K562 (cell line): ENCODE measurements at regions not wholly inside any gene's neighbourhood (a gene's known extent, or its start where the extent isn't known, plus 50 kb on each side); places are given as distances from the start of the nearest gene placed in this dataset.

Experiments
- ATAC-seq: fragments of 200-7000 bp; cut with Tn5 transposase; 3 replicates; pipeline ENCODE4 v1.9.1; 2020; ENCODE audit warnings: moderate library complexity
- BruUV-seq: library from RNA; stranded (reverse); fragments of 400-500 nt; replicated peaks from 2 replicates; lab custom pipeline; 2021; lab: Mats Ljungman, UMichigan
- CTCF ChIA-PET: fragments of 300-600 bp; formaldehyde crosslinking; extraction: SDS; loops from one replicate; lab custom pipeline; 2021; ENCODE audit warnings: low intra/inter-chr PET ratio; lab: Yijun Ruan, JAX
- POLR2A ChIA-PET: fragments of 300-600, 350-650 bp; sonication (Branson Sonifier 250); formaldehyde crosslinking; extraction: SDS; loops from one replicate; lab custom pipeline; 2021; ENCODE audit warnings: antibody characterized with exemption, inconsistent platforms; lab: Yijun Ruan, JAX
- DNase-seq, 4 experiments: peaks; one replicate each; pipeline versions ENCODE4 v3.0.0 to v3.0.0-alpha.2; 2011 to 2018; ENCODE audit warnings: low spot score in 3 of 4, mixed read lengths in 3 of 4; ENCODE audit errors: extremely low read depth in 1 of 4
- FAIRE-seq: peaks from 2 replicates; lab custom pipeline; 2011; peaks lifted over from hg19 to GRCh38; lab: Jason Lieb, UNC
- H2AFZ ChIP-seq: 2 replicates; pipeline ENCODE4 v1.6.0; 2011; ENCODE audit warnings: low read depth, low read length, control low read depth, inconsistent platforms
- H3K27ac ChIP-seq: fragments of 200-600 bp; 3 replicates; pipeline ENCODE4 v1.8.0; 2011; ENCODE audit warnings: low read depth, mild to moderate bottlenecking, control low read depth, inconsistent platforms, low read length, moderate library complexity, mixed read lengths; ENCODE audit errors: extremely low read depth
- H3K27me3 ChIP-seq, 2 experiments: fragments of 300-600 bp in 1 of 2; 2 replicates in 1 of 2; 3 replicates in 1 of 2; pipeline versions ENCODE4 v1.6.0 to v1.8.0; 2011; ENCODE audit warnings: inconsistent platforms in 2 of 2, low read length in 2 of 2, mild to moderate bottlenecking in 1 of 2, mixed read lengths in 1 of 2, moderate library complexity in 1 of 2; ENCODE audit not compliant: control insufficient read depth in 2 of 2, insufficient read depth in 2 of 2
- H3K36me3 ChIP-seq: fragments of 300-600 bp; 3 replicates; pipeline ENCODE4 v1.8.0; 2011; ENCODE audit warnings: mild to moderate bottlenecking, low read length, inconsistent platforms; ENCODE audit not compliant: control insufficient read depth, insufficient read depth
- H3K4me1 ChIP-seq, 2 experiments: fragments of 200-600 bp in 1 of 2; replicated peaks in 1 of 2; 2 replicates in 1 of 2; 3 replicates in 1 of 2; pipeline versions ENCODE4 v1.5.1 to v1.8.0; 2011; ENCODE audit warnings: inconsistent platforms in 2 of 2, low read length in 2 of 2, mild to moderate bottlenecking in 1 of 2, mixed read lengths in 1 of 2, moderate library complexity in 1 of 2; ENCODE audit not compliant: control insufficient read depth in 2 of 2, insufficient read depth in 2 of 2
- H3K4me2 ChIP-seq: 2 replicates; pipeline ENCODE4 v1.6.1; 2011; ENCODE audit warnings: low read length, control low read depth, inconsistent platforms, mixed read lengths; ENCODE audit not compliant: insufficient read depth
- H3K4me3 ChIP-seq: fragments of 200-600 bp; sonication (generic), shearing (Covaris generic); 2 replicates; pipeline ENCODE4 v1.5.1; 2016; ENCODE audit warnings: control low read depth, inconsistent platforms
- H3K79me2 ChIP-seq: fragments of 200-600 bp; 3 replicates; pipeline ENCODE4 v1.8.0; 2011; ENCODE audit warnings: low read length, inconsistent platforms; ENCODE audit not compliant: control insufficient read depth, insufficient read depth
- H3K9ac ChIP-seq, 2 experiments: 2 replicates each; pipeline versions ENCODE4 v1.6.0 to v1.6.1; 2011; ENCODE audit warnings: low read depth in 2 of 2, low read length in 2 of 2, control low read depth in 1 of 2, inconsistent platforms in 1 of 2, mild to moderate bottlenecking in 1 of 2, mixed read lengths in 1 of 2; ENCODE audit not compliant: insufficient read depth in 1 of 2
- H3K9me1 ChIP-seq: one replicate; pipeline ENCODE4 v1.6.0; 2011; ENCODE audit warnings: inconsistent platforms, mild to moderate bottlenecking, low read length, moderate library complexity; ENCODE audit not compliant: control insufficient read depth, insufficient read depth
- H3K9me3 ChIP-seq: replicated peaks from 2 replicates; pipeline ENCODE4 v1.5.1; 2011; ENCODE audit warnings: low read depth, low read length, inconsistent platforms; ENCODE audit not compliant: control insufficient read depth, insufficient read depth
- H4K20me1 ChIP-seq: replicated peaks from 2 replicates; pipeline ENCODE4 v1.6.1; 2011; ENCODE audit warnings: low read length, inconsistent platforms, mixed read lengths; ENCODE audit not compliant: control insufficient read depth, insufficient read depth
- CREM ChIP-seq: IDR thresholded peaks from 2 replicates; pipeline ENCODE4 v1.6.1; 2014; ENCODE audit warnings: antibody characterized with exemption, low read depth
- FIP1L1 ChIP-seq: fragments of 200-400 bp; formaldehyde crosslinking; IDR thresholded peaks from 2 replicates; pipeline ENCODE4 v1.6.1; 2018; ENCODE audit warnings: mild to moderate bottlenecking, low read depth, low read length; ENCODE audit not compliant: poor library complexity, severe bottlenecking
- GTF2E2 ChIP-seq: fragments of 200-800 bp; sonication (Bioruptor generic); IDR thresholded peaks from 2 replicates; pipeline ENCODE4 v1.6.1; 2016; ENCODE audit warnings: missing genetic modification characterization, missing compliant biosample characterization
- HSF4 ChIP-seq: fragments of 250-450 bp; sonication (Bioruptor Pico); IDR thresholded peaks from 2 replicates; pipeline ENCODE4 v2.1.2; 2022; ENCODE audit warnings: mild to moderate bottlenecking, moderate library complexity, borderline replicate concordance
- REST ChIP-seq, 2 experiments: fragments of 450-650 bp; formaldehyde crosslinking in 1 of 2; IDR thresholded peaks; 2 replicates each; pipeline versions ENCODE4 v1.4.0 to v1.6.1; 2014 to 2020; ENCODE audit warnings: mild to moderate bottlenecking in 2 of 2, borderline replicate concordance in 1 of 2, low read depth in 1 of 2
- ZNF121 ChIP-seq: sonication (generic); formaldehyde crosslinking; conservative IDR thresholded peaks from 2 replicates; pipeline ENCODE4 v1.8.0; 2022; ENCODE audit warnings: missing genetic modification reagents
- ZNF384 ChIP-seq: IDR thresholded peaks from 2 replicates; pipeline ENCODE4 v1.6.1; 2012; ENCODE audit warnings: low read depth, low read length, improper control_type of control experiment
- WGBS: fragments of 100-300 bp; shearing (Covaris generic); methylation state at CpG from one replicate; pipeline ENCODE4 v1.1.6; 2016; ENCODE audit warnings: low coverage, mixed read lengths; ENCODE audit not compliant: insufficient coverage; ENCODE audit errors: missing lambda C conversion rate; 5-methylcytosine and 5-hydroxymethylcytosine counted together
- in situ Hi-C: fragments of 300-500 bp; cut with MboI; formaldehyde crosslinking; loops from 4 replicates; pipeline ENCODE4 v1.15.0; 2018; ENCODE audit warnings: inconsistent platforms, mixed read lengths
- intact Hi-C: fragments of 100-400 bp; cut with micrococcal nuclease; formaldehyde crosslinking; loops from 2 replicates; pipeline ENCODE4 v1.14.2; 2022
- TF ChIP-seq, protein P1 (sequence below): sonication (generic); formaldehyde crosslinking; IDR thresholded peaks from 2 replicates; pipeline ENCODE4 v1.4.0; 2020; ENCODE audit warnings: mild to moderate bottlenecking, missing genetic modification reagents
- TF ChIP-seq, protein P2 (sequence below): fragments of 450-650 bp; formaldehyde crosslinking; IDR thresholded peaks from 2 replicates; pipeline ENCODE4 v1.4.0; 2022; ENCODE audit warnings: missing genetic modification characterization

- CTCF ChIA-PET = no interaction called here
- 0% methylated on average over 3 of the region's 3 CpGs for WGBS
- no peak overlapping the region for H3K9ac ChIP-seq
- ATAC-seq (no peak), FAIRE-seq (no peak), DNase-seq (no peak)
- POLR2A ChIA-PET = interaction anchor here (1.1 kb wide), 1 partner anchor 9 kb away, joined by 3 read pairs; no protein-coding TSS in a partner anchor
- no peak overlapping the region for H3K27ac ChIP-seq
- no peaks in the 10 kb centered on the region for H4K20me1 ChIP-seq
- H3K79me2 ChIP-seq = no peaks in the 10 kb centered on the region
- BruUV-seq = no TSS peak
- H2AFZ ChIP-seq = no peak overlapping the region
- in situ Hi-C loops = no loop called here
- no peak overlapping the region for H3K4me3 ChIP-seq
- no peaks in the 10 kb centered on the region for H3K9me3 ChIP-seq
- intact Hi-C loops = no loop called here
- no peaks in the 10 kb centered on the region for H3K4me1 ChIP-seq
- H3K9me1 ChIP-seq = no peaks in the 10 kb centered on the region
- H3K4me2 ChIP-seq = no peak overlapping the region
- H3K36me3 ChIP-seq = no peaks in the 10 kb centered on the region
- no peaks in the 10 kb centered on the region for H3K27me3 ChIP-seq
- TF ChIP-seq ZNF121 (CRISPR knock-in tag) (no peak), GTF2E2 (no peak), FIP1L1 (no peak), HSF4 (no peak), ZNF384 (no peak), CREM (no peak), REST (IDR thresholded peaks at IDR 0.05; ENCODE audit: borderline replicate concordance) (no peak), REST (CRISPR knock-in tag; IDR thresholded peaks at IDR 0.05; ENCODE audit: low read depth) (no peak)
- TF ChIP-seq, protein P1, sequence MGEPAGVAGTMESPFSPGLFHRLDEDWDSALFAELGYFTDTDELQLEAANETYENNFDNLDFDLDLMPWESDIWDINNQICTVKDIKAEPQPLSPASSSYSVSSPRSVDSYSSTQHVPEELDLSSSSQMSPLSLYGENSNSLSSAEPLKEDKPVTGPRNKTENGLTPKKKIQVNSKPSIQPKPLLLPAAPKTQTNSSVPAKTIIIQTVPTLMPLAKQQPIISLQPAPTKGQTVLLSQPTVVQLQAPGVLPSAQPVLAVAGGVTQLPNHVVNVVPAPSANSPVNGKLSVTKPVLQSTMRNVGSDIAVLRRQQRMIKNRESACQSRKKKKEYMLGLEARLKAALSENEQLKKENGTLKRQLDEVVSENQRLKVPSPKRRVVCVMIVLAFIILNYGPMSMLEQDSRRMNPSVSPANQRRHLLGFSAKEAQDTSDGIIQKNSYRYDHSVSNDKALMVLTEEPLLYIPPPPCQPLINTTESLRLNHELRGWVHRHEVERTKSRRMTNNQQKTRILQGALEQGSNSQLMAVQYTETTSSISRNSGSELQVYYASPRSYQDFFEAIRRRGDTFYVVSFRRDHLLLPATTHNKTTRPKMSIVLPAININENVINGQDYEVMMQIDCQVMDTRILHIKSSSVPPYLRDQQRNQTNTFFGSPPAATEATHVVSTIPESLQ (CRISPR knock-in tag) = no peak
- TF ChIP-seq, protein P2, sequence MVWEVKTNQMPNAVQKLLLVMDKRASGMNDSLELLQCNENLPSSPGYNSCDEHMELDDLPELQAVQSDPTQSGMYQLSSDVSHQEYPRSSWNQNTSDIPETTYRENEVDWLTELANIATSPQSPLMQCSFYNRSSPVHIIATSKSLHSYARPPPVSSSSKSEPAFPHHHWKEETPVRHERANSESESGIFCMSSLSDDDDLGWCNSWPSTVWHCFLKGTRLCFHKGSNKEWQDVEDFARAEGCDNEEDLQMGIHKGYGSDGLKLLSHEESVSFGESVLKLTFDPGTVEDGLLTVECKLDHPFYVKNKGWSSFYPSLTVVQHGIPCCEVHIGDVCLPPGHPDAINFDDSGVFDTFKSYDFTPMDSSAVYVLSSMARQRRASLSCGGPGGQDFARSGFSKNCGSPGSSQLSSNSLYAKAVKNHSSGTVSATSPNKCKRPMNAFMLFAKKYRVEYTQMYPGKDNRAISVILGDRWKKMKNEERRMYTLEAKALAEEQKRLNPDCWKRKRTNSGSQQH = no peak
Observed at GRCh38 chr15:38029736-38030135, 95.3 kb downstream of the TMCO5A start.
